ENCODE measurements at regions not wholly inside any gene's neighbourhood (a gene's known extent, or its start where the extent isn't known, plus 50 kb on each side); places are given as distances from the start of the nearest gene placed in this dataset.

- TF ChIP-seq CTCF (IDR thresholded peaks at IDR 0.05) (no peak), POLR2A (IDR thresholded peaks at IDR 0.05) (no peak), POLR2AphosphoS5 (IDR thresholded peaks at IDR 0.05) (no peak), EP300 (IDR thresholded peaks at IDR 0.05) (no peak)
These were observed 158.5 kb upstream of the PMEPA1 start for GRCh38 chr20:57868310-57868709.
